HEK293T (cell line): ENCODE measurements at regions not wholly inside any gene's neighbourhood (a gene's known extent, or its start where the extent isn't known, plus 50 kb on each side); places are given as distances from the start of the nearest gene placed in this dataset.

ENCODE experiments used
- BHLHE40 ChIP-seq: fragments of 450-650 bp; IDR thresholded peaks from 2 replicates; pipeline ENCODE4 v1.6.1; 2016; ENCODE audit warnings: mild to moderate bottlenecking, moderate library complexity, borderline replicate concordance
- SP1 ChIP-seq: fragments of 450-650 bp; IDR thresholded peaks from 2 replicates; pipeline ENCODE4 v1.6.1; 2017

DNA sequence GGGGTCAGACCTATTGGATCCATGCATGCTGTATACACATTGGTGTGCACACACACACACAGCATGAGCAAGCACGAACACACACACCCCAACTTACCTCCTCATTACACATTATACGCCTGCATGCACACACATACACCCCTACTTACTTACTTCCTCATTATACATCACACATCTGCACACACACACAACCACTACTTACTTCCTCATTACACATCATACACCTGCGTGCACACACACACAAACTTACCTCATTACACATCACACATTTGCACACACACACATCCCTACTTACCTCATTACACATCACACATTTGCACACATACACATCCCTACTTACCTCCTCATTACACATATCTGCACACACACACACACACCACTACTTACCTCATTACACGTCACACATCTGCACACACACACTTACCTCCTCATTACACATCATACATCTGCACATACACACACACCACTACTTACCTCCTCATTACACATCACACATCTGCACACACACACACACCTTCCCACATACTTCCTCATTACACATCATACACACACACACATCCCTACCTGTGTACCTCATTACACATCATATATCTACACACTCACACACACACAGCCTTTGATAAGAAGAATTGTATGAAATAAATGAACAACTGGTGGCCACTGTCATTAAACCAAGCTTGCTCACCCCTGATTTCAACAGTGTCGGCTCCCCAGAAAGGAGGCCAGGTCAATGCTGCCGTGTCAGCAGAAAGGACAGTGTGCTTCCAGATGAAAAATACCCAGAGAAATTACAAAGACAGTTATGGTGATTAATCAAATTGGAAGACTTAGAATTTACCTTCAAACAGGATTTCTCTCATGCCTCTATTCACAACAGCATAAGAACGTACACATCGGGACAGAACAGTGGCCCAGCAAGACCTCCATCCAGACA lies 117.8 kb downstream of the SETD4 start:
- TF ChIP-seq SP1 (no peak), BHLHE40 (no peak)
